Stimulated activated CD4-positive, alpha-beta T cell treated with anti-CD3 and anti-CD28 coated beads, Interleukin-4, amount 100 ng/mL, for 4 hours (primary cell): ENCODE measurements at regions not wholly inside any gene's neighbourhood (a gene's known extent, or its start where the extent isn't known, plus 50 kb on each side); places are given as distances from the start of the nearest gene placed in this dataset.
"Not testable (repeated sequence)": the region's sequence is repeated elsewhere in the genome, so short reads cannot be mapped to it uniquely, and the experiment has no call there.

Source experiments
- DNase-seq, 2 experiments: peaks; one replicate each; pipeline ENCODE4 v3.0.0-alpha.2; 2020

DNA sequence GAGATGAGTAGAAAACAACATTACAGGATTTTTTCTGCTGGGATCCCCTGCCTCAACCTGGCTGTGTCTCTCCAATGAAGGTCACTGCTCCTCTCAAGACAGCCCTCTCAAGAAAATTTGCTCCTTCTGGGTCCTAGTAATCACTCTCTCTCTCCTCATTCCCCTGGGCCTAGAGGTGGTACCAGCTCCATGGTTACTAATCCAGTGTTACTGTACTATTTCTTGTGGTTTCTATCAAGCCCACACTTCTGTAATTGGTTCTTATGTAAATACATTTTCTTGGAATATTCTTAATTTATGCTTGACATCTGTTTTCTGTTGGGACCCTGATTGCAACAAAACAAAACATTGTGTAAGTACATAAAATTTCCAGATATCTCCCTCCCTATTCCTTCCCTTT is 123.8 kb upstream of the RORB start:
- DNase-seq, result no peak

DNA sequence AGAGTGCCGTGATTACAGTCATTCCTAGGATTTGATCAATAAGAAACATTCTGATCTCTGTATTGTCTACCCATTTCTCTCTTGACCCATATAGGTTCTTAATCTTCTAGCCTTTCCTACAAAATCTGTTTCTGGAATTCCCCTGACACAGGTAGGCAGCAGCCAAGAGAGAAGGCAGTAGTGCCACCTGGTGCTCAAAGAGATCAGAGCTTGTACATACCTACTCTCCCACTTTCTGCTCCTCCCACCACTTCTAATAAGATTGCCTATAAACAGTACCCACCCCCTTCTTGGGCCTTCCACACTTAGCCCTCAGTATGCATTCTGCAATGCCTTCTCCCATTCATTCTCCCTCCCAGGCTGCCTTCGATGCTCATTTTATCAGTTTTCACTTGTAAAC is 117.4 kb upstream of the RORB start:
- no peak for DNase-seq

DNA sequence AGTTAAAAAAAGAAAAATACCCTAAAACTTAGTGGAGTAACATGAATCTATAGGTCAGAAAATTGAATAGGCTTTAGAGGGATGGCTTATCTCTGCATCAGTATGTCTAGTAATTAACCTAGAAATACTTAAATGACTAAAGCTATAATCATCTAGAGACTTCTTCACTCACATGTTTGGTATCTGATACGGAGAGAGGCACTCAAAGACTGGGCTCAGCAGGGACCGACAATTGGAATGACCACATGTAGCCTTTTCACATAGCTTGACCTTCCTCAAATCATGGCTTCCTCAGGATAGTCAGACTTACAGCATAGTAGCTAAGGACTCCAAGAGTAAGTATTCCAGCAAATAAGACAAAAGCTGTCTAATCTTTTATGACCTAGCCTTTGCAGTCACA is 105.3 kb upstream of the RORB start:
- no peak for DNase-seq

DNA sequence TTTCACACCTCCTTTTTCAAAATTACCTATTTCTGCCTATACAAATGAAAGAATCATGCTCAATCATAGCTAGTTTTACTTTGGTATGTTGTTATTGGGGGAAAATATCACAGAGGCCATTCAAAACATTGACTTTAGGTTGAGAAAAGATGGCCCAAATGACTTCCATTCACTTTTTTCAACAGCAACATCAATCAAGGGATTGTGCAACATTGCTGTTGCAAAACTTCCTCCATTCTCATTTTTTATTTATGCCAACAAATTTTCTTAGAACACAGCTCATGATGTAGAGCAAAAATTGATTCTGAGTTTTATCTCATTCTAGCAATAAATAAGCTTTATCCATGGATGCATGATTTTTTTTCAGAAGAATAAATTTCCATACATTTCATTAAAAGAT is 93.6 kb upstream of the RORB start:
- DNase-seq, result no peak

DNA sequence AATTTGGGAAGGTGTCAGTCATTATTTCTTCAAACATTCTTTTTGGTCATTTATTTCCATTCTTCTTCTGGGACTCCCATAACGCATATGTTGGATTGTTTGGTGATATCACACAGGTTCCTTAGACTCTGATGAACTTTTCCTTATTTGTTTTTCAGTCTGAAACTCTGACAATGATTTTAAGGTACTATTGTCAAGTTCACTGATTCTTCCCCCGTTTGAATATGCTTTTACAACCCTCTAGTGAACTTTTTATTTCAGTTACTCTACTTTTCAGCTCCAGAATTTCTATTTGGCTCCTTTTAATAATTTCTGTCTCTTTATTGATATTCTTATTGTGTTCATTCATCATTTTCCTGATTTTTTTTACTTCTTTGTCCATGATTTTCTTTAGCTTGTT is 92.5 kb upstream of the RORB start:
- no peak for DNase-seq

DNA sequence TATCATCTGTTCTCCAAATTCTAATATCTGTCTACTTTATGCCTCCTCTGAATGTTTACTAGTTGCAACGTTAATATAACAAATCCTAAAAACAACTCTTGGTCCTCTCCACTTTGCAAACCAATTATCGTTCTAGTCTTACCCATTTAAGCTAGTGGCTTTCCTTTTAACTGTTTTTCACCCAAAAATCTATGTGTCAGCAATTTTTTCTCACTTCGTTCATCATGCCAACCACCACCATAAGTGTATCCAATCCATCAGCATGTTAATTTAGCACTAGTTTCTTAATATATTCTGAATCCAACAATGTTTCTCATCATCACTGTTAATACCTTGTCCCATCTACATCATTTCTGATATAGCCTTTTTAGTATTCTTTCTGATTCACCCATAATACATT is 90.0 kb upstream of the RORB start:
- no peak for DNase-seq

DNA sequence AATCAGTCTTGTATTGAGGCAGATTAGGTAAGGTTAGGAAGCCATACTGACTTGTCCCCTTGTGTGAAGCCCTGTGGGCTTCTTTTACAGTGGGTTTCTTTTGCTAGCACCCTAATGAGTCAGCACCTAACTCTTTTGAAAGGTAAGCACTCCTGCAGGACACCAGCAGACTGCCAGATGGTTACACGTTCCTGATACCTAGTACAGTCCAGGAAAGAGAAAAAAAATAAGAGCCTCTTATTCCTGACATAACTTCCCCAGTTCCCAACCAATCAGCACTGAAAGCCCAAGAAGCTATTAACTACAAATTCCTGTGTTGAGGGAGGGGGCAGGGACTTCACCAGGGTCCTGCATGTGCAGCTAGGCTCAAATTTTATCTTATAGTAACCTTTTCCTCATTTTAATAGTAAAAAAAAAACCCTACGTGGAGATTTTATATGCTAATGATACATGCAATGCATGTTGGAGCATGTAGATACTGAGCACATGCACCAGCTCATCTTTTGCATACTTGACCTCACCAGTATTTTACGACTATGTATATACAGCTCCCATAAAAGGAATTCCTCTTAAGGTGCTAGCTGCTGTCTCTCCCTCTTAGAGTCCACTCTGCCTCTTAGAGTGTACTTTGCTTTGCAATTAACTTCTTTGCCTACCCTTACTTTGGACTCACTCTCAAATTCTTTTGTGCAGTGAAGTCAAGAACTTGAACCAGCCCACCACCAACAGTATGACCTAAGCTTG is 84.7 kb upstream of the RORB start:
- no peak for DNase-seq

DNA sequence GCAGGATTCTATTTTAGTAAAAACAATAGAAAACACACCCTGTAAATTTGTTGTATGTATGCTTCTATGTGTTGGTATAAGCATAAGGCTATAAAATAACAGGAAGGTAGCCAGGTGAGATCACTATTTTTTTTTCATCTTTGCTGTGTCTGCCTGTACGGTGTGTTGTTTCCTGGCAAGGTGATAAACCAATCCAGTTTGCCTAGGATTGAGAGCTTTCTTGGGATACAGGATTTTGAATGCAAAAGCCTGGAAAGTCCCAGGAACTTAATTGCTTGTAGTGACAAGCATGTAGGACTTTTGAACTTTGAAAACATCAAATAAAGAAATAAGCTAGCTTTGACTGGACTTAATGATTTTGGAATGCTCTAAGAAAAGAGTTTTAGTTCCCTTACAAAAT is 83.3 kb upstream of the RORB start:
- DNase-seq, result no peak

DNA sequence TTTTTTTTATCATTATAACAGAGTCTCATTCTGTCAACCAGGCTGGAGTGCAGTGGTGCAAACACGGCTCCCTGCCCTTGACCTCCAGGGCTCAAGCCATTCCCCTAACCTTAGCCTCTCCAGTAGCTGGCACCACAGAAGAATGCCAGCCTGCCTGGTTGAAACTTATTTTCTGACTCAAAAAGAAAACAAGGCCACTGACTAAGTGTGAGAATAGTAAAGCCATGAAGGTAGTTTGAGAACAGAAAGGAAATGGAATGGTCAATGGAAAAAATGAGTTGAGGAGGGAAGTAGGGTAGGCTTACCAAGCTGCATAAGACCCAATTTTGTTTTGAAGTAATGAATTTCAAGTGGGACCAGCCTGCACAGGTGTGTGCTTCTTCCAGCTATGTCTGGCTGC is 82.8 kb upstream of the RORB start:
- DNase-seq, result no peak

DNA sequence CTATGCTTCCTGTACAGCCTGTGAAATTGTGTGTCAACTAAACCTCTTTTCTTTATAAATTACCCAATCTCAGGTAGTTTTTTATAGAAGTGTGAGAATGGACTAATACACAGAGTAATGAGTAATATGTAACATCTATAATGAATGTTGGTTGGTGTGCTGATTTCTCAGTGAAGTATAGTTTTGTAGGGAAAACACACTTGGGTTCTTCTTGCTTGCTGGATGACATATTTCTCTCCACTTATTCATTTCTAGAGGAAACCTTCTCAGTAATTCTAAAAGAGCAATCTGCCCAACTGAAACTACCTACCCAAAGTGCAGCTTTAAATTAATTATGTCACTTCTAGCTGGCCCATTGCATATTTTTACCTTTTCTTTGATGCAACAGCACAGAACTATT is 81.1 kb upstream of the RORB start:
- no peak for DNase-seq

DNA sequence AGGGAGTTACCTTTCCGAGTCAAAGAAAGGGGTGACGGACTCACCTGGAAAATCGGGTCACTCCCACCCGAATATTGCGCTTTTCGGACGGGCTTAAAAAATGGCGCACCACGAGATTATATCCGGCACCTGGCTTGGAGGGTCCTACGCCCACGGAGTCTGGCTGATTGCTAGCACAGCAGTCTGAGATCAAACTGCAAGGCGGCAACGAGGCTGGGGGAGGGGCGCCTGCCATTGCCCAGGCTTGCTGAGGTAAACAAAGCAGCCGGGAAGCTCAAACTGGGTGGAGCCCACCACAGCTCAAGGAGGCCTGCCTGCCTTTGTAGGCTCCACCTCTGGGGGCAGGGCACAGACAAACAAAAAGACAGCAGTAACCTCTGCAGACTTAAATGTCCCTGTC is 72.6 kb upstream of the RORB start:
- DNase-seq, result not testable (repeated sequence)

DNA sequence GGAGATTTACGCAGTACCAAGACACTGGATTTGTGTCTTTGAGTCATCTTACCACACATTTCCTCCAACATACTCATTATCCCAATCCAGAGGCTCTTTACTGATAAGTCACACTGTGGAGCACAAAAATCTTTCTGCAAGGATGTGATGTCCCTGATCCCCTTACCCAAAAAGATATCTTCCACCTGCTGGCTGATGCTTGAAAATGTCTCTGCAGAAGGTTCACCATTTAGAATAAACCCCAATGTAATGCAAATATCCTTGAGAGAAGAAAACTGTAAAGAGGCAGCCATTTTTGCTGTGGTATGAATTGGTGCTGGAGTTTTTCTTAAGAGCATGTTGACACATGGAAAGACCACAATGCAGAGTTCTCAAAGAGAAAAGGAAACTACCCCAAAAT is 65.7 kb upstream of the RORB start:
- DNase-seq, result no peak

DNA sequence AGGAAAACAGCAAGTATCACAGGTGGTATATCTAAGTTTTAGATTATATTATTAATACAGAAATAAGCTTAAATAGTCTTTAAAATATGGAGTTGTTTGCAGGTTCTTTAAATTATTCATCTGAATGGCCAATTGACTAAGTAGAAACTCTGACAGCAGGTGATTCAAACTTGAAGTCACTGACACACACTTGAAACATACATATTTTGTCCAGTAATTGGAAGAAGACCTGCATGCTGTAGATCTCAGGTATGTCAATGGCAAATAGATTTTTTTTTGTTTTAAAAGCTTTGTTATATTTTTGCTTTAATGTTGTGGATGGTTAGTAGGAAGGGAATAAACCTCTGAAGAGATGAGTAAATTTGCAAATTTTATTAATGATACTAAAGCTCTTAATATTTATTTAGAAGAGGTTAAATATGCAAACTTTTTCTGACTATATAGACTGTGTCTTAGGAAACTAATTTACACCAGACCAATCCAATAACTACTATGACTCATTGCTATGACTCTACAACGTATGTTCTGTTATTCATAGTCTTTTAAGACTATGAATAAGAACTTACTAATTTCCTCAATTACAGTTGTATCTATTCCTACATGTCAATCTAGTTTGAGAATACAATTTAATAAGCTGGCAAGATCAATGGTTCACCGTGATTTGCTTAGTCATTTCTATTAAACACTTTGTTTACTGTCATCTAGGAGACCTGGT is 53.9 kb upstream of the RORB start:
- DNase-seq, result no peak

DNA sequence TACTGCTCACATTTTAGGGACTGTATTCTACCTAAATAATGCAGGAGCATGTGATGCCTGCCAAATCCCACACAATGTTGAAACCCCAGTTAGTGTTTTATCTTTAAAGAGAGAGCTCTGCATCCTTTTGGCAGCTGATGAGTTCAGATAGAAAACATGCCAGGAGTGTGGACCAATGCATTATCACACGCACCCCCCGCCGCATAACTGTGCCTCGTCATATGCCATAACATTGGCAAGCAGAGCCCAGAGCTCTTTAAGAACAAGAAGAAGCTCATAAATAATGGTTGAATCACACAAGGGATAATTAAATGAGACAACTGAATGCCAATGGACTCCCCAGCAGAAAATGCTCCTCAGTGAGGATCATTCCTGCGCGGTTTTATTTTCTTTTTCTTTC is 52.8 kb upstream of the RORB start:
- DNase-seq, result no peak
